A549 (cell line): ENCODE measurements at regions not wholly inside any gene's neighbourhood (a gene's known extent, or its start where the extent isn't known, plus 50 kb on each side); places are given as distances from the start of the nearest gene placed in this dataset.
"Not testable (repeated sequence)": the region's sequence is repeated elsewhere in the genome, so short reads cannot be mapped to it uniquely, and the experiment has no call there.

Source experiments
- CEBPB ChIP-seq, 2 experiments: fragments of >200 bp in 1 of 2; sonication (Bioruptor Twin) in 1 of 2; formaldehyde crosslinking in 1 of 2; IDR thresholded peaks; 2 replicates each; pipeline ENCODE4 v1.6.1; 2012 to 2016
- CTCF ChIP-seq: fragments of >200 bp; sonication (Bioruptor Twin); formaldehyde crosslinking; IDR thresholded peaks from 3 replicates; pipeline ENCODE4 v1.5.1; 2016
- MYC ChIP-seq: IDR thresholded peaks from 2 replicates; pipeline ENCODE4 v1.6.1; 2012; ENCODE audit warnings: mild to moderate bottlenecking, inconsistent platforms, low read length, improper control_type of control experiment, borderline replicate concordance
- POLR2A ChIP-seq: IDR thresholded peaks from 2 replicates; pipeline ENCODE4 v1.6.1; 2012; ENCODE audit warnings: mild to moderate bottlenecking, low read length

DNA sequence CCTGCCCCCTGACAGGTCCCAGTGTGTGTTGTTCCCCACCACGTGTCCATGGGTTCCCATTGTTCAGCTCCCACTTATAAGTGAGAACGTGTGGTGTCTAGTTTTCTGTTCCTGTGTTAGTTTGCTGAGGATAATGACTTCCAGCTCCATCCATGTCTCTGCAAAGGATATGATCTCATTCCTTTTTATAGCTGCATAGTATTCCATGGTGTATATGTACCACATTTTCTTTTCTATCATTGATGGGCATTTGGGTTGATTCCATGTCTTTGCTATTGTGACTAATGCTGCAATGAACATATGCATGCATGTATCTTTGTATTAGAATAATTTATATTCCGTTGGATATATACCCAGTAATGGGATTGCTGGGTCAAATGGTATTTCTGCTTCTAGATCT, 108.0 kb upstream of the KCNK1 start:
- TF ChIP-seq MYC; CEBPB (IDR thresholded peaks at IDR 0.05); POLR2A; CTCF: not testable (repeated sequence)
